Epithelial cell of proximal tubule (primary cell): ENCODE measurements at regions not wholly inside any gene's neighbourhood (a gene's known extent, or its start where the extent isn't known, plus 50 kb on each side); places are given as distances from the start of the nearest gene placed in this dataset.
"Not testable (repeated sequence)": the region's sequence is repeated elsewhere in the genome, so short reads cannot be mapped to it uniquely, and the experiment has no call there.

Experiments used
- DNase-seq: peaks from one replicate; pipeline ENCODE4 v3.0.0-alpha.2; 2011; ENCODE audit warnings: low read depth
- H3K4me3 ChIP-seq: 2 replicates; pipeline ENCODE4 v1.5.1; 2011; ENCODE audit warnings: low read depth, mild to moderate bottlenecking, low read length
- TF ChIP-seq, protein P1 (sequence below): conservative IDR thresholded peaks from 2 replicates; pipeline ENCODE4 v1.5.1; 2012; ENCODE audit warnings: low read depth, mild to moderate bottlenecking, low read length

DNA sequence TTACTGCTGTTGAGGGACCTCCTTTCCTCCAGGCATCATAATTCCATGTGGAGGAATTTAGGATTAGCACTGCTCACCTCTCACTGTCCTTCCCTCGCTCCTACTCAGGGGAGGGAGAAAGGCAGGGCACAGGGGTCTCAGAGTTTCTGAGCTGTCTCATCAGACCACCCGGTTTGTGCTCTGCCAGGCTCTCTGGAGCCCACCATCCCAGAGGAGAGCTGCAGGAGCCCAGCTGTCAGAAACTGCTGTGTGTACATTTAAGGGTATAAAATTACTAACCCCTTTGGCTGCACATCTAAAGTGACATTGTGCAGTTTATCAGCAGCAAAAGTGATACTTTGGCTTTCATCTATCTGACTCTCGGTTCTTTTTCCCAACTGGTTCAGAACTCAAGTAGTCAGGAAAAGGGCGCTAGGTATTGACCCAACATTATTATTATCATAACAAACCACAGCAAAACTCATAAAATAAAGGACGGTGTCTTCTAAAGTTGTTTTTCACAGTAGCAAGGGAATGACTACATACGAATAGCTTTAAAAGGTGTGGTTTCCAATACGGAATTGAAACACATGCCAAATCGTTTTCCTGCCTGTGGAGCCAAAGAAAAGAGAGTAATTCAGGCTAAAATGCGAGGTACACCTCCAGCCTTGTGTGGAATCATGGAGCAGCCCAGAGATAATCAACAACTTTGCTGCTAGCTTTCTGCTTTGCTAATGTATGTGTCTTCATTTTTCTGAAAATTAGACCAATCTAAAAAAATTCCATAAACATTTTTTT is 348.1 kb downstream of the TMEM167A start:
- DNase-seq = no peak

DNA sequence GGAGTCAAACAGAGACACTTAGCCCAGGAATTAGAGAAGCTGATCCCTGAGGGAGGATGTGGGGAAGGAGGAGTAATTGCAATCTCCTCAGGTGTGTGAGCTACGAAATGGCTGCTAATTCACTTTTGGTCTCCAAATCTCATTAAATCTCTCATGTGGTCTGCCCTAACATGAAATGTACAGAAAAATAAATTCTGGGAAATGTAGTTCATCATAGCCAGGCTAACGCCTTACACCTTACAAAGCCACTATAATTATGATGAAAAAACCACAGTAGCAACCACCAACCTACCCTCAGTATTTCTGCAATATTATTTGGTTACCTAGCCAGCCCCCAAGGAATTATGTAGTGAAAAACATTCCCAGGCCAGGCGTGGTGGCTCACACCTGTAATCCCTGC is 354.0 kb downstream of the TMEM167A start:
- TF ChIP-seq, protein P1, sequence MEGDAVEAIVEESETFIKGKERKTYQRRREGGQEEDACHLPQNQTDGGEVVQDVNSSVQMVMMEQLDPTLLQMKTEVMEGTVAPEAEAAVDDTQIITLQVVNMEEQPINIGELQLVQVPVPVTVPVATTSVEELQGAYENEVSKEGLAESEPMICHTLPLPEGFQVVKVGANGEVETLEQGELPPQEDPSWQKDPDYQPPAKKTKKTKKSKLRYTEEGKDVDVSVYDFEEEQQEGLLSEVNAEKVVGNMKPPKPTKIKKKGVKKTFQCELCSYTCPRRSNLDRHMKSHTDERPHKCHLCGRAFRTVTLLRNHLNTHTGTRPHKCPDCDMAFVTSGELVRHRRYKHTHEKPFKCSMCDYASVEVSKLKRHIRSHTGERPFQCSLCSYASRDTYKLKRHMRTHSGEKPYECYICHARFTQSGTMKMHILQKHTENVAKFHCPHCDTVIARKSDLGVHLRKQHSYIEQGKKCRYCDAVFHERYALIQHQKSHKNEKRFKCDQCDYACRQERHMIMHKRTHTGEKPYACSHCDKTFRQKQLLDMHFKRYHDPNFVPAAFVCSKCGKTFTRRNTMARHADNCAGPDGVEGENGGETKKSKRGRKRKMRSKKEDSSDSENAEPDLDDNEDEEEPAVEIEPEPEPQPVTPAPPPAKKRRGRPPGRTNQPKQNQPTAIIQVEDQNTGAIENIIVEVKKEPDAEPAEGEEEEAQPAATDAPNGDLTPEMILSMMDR = no peak
- DNase-seq = no peak
- H3K4me3 ChIP-seq = no peak overlapping the region

More for the DNA sequence above, 348.1 kb downstream of the TMEM167A start:
- H3K4me3 ChIP-seq = no peak overlapping the region
- TF ChIP-seq, protein P1 = no peak

GRCh38 chr5:82721087-82721410 is 356.1 kb downstream of the TMEM167A start:
- TF ChIP-seq, protein P1 = no peak
- DNase-seq = no peak
- no peak overlapping the region for H3K4me3 ChIP-seq

DNA sequence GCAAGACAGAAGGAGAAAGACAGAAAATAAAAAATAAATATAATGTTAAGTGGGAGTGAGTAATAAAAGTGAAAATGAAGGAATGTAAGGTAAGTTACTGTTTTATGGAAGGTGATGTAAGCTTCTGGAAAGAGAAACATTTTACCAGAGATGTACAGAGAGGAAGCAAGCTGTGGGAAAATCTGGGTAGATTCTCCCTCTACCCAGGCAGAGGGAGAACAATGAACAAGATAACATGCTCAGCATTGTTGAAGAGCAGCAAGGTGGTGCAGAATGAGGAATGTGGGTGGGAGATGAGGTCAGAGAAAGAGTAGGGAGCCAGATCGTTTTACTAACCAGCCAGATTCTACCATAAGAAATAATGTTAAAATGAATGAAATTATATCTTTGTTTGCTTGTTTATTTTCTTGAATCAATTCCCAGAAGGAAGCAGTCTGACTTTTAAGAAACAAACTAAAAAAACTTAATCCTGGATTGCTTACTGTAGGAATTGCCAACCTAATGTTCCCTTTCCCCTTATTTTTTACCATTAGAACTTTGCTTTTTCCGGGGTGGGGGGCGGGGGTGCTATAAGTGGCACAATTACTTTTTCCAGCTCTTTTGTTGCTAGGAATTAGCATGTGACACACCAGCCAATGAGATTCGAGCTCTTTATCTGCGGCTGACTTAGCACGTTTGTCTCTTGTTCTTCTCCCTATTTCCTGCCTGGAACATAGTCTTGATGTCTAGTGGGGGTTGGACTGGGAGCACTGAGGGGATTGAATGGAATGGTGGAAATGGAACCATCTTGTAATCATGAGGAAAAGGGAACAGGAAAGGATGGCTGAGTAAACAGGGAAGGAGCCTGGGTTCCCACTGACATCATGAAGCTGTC is 356.7 kb downstream of the TMEM167A start:
- DNase-seq = no peak
- TF ChIP-seq, protein P1 = no peak

GRCh38 chr5:82719368-82719767 is 357.8 kb downstream of the TMEM167A start:
- TF ChIP-seq, protein P1 = no peak
- DNase-seq = no peak
- H3K4me3 ChIP-seq = no peak overlapping the region

More for the DNA sequence above, 356.7 kb downstream of the TMEM167A start:
- no peak overlapping the region for H3K4me3 ChIP-seq

DNA sequence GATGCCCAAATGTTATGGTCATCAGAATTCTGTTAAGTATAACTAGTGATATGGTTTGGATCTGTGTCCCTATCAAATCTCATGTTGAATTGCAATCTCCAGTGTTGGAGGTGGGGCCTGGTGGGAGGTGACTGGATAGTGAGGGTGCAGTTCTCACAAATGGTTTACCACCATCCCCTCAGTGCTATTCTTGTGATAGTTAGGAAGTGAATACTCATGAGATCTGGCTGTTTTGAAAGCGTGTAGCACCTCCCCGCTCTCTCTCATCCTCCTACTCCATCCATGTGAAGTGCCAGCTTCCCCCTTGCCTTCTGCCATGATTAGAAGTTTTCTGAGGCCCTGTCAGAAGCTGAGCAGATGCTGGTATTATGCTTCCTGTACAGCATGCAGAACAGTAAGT is 359.5 kb downstream of the TMEM167A start:
- H3K4me3 ChIP-seq = no peak overlapping the region
- TF ChIP-seq, protein P1 = no peak
- DNase-seq = no peak

DNA sequence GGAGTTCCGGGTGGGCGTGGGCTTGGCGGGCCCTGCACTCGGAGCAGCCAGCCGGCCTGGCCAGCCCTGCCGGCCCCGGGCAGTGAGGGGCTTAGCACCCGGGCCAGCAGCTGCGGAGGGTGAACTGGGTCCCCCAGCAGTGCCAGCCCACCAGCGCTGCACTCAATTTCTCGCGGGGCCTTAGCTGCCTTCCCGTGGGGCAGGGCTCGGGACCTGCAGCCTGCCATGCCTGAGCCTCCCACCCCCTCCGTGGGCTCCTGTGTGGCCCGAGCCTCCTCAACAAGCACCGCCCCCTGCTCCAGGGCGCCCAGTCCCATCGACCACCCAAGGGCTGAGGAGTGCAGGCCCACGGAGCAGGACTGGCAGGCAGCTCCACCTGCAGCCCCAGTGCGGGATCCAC is 362.5 kb downstream of the TMEM167A start:
- not testable (repeated sequence) for H3K4me3 ChIP-seq, DNase-seq
